ENCODE measurements at regions not wholly inside any gene's neighbourhood (a gene's known extent, or its start where the extent isn't known, plus 50 kb on each side); places are given as distances from the start of the nearest gene placed in this dataset.

DNA sequence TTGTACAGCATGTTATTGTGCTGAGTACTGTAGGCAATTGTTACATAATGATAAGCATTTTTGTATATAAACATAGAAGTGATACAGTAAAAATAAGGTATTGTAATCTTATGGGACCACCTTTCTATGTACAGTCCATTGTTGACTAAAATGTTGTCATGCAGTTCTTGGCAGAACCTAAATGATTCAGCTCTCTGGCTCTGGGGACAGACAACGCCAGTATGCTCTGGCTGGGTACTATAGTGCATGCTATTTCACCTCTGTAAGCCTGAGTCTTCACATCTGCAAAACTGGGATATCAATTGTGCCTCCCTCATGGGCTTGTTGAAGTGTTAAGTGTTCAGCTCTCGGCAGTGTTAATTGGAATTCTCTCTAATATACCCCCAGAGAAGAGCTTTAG lies 674.3 kb downstream of the INHBA start:
- Mint-ChIP-seq H3K9me3 (ENCODE audit: insufficient read depth) (no peaks in the 10 kb centered on the region), H3K27ac (no peak overlapping the region), H3K4me3 (no peak overlapping the region), H3K27me3 (ENCODE audit: low read depth) (no peaks in the 10 kb centered on the region), H3K4me1 (ENCODE audit: low read depth) (no peaks in the 10 kb centered on the region), H3K36me3 (ENCODE audit: low read depth) (no peaks in the 10 kb centered on the region)
- no peak for DNase-seq
- POLR2A ChIA-PET: no interaction called here
- CTCF ChIA-PET: no interaction called here
- ATAC-seq: no peak

DNA sequence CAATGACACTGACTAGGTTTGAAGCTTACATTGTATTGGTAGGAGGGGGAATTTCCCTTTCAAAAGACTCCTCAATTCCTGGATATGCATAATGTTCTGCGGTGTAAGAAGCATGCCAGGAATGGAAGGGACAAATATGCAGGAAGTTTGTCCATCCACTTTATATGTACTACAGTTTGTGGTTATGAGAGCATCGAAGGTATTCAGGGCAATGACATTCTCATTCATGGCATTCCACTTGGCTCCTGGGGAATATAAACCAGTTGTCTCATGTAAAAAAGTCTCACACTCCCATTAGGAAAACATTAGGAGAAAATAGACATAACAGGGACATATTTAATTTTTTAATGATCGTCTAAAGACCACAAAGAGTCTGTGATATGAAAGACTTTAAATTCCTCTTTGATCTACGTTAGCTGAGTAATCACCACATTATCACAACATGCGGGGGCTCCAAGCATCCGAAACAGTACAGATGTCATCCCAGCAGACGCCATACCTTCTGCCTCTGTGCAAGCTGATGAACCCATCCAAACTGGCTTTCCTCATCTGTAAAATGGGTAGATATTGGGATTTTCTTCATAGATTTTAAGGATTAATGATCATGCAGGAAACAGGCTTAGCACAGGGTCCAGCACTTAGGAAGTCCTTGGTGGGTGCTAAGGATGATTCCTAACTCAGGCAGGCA lies 675.3 kb downstream of the INHBA start:
- H3K36me3 Mint-ChIP-seq (ENCODE audit: low read depth): no peaks in the 10 kb centered on the region
- ATAC-seq (no peak), DNase-seq (no peak)
- H3K27ac Mint-ChIP-seq: no peak overlapping the region
- CTCF ChIA-PET: no interaction called here
- POLR2A ChIA-PET: no interaction called here
- no peaks in the 10 kb centered on the region for H3K9me3 Mint-ChIP-seq (ENCODE audit: insufficient read depth)
- H3K4me1 Mint-ChIP-seq (ENCODE audit: low read depth): no peaks in the 10 kb centered on the region
- H3K4me3 Mint-ChIP-seq: no peak overlapping the region
- no peaks in the 10 kb centered on the region for H3K27me3 Mint-ChIP-seq (ENCODE audit: low read depth)

DNA sequence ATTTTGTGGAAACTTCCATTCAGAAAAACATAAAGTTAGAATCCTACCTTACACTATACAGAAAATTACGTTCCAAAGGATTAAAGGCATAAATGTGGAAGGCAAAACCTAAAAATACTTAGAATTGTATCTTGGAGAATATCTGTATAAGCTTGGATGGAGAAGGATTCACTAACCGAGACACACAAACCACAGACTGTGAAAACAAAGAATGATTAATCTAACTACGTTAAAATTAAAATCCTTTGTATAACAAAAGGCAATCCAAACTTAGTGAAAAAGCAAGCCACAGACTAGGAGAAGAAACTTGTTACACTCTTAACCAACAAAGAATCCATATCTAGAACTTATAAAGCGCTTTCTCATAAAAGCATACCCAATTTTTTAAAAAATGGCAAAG lies 678.8 kb downstream of the INHBA start:
- no peak overlapping the region for H3K27ac Mint-ChIP-seq
- no peak for ATAC-seq
- H3K4me3 Mint-ChIP-seq: no peak overlapping the region
- ChIA-PET POLR2A (no interaction called here), CTCF (no interaction called here)
- DNase-seq: no peak
- H3K27me3 Mint-ChIP-seq (ENCODE audit: low read depth): no peaks in the 10 kb centered on the region
- H3K4me1 Mint-ChIP-seq (ENCODE audit: low read depth): no peaks in the 10 kb centered on the region
- no peaks in the 10 kb centered on the region for H3K9me3 Mint-ChIP-seq (ENCODE audit: insufficient read depth)
- no peaks in the 10 kb centered on the region for H3K36me3 Mint-ChIP-seq (ENCODE audit: low read depth)

DNA sequence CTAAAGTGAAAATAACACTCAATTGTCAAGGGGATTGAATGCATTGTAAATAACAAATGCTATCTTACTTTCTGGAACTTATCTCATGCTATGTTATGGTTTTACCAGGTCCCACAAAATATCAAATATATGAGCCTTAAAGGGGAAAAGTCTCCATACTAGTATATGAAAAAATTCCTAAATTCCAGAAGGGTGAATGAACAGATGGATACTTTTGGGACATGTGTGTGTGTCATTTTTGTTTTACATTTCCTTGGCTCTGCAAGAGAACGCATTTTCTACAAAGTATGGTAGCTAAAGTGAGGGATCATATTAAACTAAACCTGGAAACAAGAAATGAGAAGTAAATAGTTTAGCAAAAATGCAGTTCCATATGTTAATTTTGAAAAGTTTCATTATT lies 682.8 kb downstream of the INHBA start:
- no peaks in the 10 kb centered on the region for H3K27me3 Mint-ChIP-seq (ENCODE audit: low read depth)
- H3K4me1 Mint-ChIP-seq (ENCODE audit: low read depth): no peaks in the 10 kb centered on the region
- CTCF ChIA-PET: no interaction called here
- H3K27ac Mint-ChIP-seq: no peak overlapping the region
- no peak for ATAC-seq
- no peak overlapping the region for H3K4me3 Mint-ChIP-seq
- H3K9me3 Mint-ChIP-seq (ENCODE audit: insufficient read depth): no peaks in the 10 kb centered on the region
- POLR2A ChIA-PET: no interaction called here
- no peaks in the 10 kb centered on the region for H3K36me3 Mint-ChIP-seq (ENCODE audit: low read depth)
- DNase-seq: no peak

DNA sequence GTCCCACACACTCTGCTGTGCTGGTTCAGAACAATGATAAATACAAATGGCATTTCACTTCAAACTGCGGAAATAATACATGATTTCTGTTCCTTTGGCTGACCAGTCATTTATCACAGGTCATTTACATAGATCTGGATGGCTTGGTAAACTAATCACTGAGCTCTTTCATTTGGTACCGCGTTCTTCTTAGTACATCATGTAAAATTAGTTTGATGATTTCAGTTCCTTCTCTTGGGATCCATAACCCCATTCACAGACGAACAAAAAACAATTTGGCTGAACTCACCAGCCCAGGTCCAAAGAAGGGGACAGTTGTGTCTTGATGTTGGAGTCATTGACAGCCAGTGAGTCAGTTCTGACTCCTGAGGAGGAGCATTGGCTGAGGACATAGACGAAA lies 689.8 kb downstream of the INHBA start:
- H3K36me3 Mint-ChIP-seq (ENCODE audit: low read depth): no peaks in the 10 kb centered on the region
- no peaks in the 10 kb centered on the region for H3K9me3 Mint-ChIP-seq (ENCODE audit: insufficient read depth)
- H3K4me3 Mint-ChIP-seq: no peak overlapping the region
- H3K27me3 Mint-ChIP-seq (ENCODE audit: low read depth): no peaks in the 10 kb centered on the region
- no peak overlapping the region for H3K27ac Mint-ChIP-seq
- no peak for DNase-seq
- H3K4me1 Mint-ChIP-seq (ENCODE audit: low read depth): no peaks in the 10 kb centered on the region
- ATAC-seq: no peak
- CTCF ChIA-PET: interaction anchor here (2.1 kb wide), 1 partner anchor 10 kb away, joined by 6 read pairs; no protein-coding TSS in a partner anchor
- POLR2A ChIA-PET: no interaction called here

DNA sequence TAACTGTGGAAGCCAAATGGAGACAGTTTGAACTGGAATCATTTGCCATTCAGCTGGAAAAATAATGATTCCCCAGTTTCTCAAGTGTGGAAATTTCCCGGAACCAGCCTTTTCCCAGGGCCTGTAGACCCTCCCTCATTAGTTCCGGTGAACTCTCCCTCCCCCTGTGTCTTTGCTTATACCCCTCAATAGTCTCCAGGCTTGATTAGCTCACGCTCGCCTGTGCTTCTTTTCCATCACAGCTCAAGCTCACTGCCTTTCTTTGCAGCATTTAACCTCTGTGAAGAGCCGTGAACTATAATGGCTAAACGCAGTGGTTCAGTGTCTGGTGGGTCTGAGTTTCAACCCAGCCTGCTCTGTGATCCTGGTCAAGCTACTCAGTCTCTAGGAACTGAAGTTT lies 690.8 kb downstream of the INHBA start:
- no peak overlapping the region for H3K4me3 Mint-ChIP-seq
- no peaks in the 10 kb centered on the region for H3K9me3 Mint-ChIP-seq (ENCODE audit: insufficient read depth)
- no peaks in the 10 kb centered on the region for H3K36me3 Mint-ChIP-seq (ENCODE audit: low read depth)
- no peaks in the 10 kb centered on the region for H3K4me1 Mint-ChIP-seq (ENCODE audit: low read depth)
- no peak for ATAC-seq
- no peak for DNase-seq
- no peaks in the 10 kb centered on the region for H3K27me3 Mint-ChIP-seq (ENCODE audit: low read depth)
- POLR2A ChIA-PET: no interaction called here
- H3K27ac Mint-ChIP-seq: no peak overlapping the region
- CTCF ChIA-PET: interaction anchor here (2.1 kb wide), 1 partner anchor 9 kb away, joined by 6 read pairs; no protein-coding TSS in a partner anchor

DNA sequence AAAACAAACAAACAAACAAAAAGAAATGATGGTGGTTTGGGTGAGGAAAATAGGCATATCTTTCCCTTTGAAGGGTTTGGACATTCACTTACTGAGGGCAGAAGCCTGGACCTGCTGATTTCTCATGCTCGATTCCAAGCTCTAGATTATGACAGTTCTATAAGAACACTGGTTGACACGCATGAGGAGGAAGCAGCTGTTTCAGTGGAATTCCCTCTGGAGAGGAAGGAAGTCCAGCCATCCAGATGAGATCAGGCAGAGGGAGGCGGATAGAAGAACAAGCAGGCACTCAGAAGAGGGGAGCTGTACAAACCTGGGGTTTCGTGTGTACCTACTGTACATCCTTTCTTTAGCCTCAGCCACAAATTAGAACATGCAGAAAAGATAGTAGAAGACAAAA lies 691.9 kb downstream of the INHBA start:
- Mint-ChIP-seq H3K36me3 (ENCODE audit: low read depth) (no peaks in the 10 kb centered on the region), H3K27me3 (ENCODE audit: low read depth) (no peaks in the 10 kb centered on the region), H3K9me3 (ENCODE audit: insufficient read depth) (no peaks in the 10 kb centered on the region), H3K27ac (no peak overlapping the region), H3K4me1 (ENCODE audit: low read depth) (no peaks in the 10 kb centered on the region), H3K4me3 (no peak overlapping the region)
- DNase-seq (no peak), ATAC-seq (no peak)
- POLR2A ChIA-PET: no interaction called here
- CTCF ChIA-PET: interaction anchor here (2.1 kb wide), 1 partner anchor 8 kb away, joined by 6 read pairs; no protein-coding TSS in a partner anchor

DNA sequence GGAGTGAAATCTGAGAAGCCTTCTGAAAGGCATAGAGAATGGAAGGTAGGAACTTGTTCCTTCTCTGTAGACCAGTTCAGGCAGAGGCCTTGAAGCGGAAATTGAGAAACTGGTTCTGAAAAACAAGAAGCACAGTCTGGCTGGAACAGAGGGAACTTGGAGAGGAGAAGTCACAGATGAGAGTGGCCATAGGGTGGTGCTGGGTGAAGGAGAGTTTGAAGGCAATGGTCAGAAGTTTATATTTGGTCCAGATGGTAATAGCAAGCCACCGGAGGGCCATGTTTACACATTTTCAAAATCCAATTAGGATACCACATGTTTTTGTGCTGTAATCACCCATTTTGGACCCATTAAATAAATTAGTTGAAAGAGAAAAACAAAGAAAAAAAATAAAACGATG lies 692.5 kb downstream of the INHBA start:
- DNase-seq (no peak), ATAC-seq (no peak)
- Mint-ChIP-seq H3K4me1 (ENCODE audit: low read depth) (no peaks in the 10 kb centered on the region), H3K36me3 (ENCODE audit: low read depth) (no peaks in the 10 kb centered on the region), H3K27ac (no peak overlapping the region), H3K27me3 (ENCODE audit: low read depth) (no peaks in the 10 kb centered on the region), H3K4me3 (no peak overlapping the region), H3K9me3 (ENCODE audit: insufficient read depth) (no peaks in the 10 kb centered on the region)
- CTCF ChIA-PET: no interaction called here
- POLR2A ChIA-PET: no interaction called here

DNA sequence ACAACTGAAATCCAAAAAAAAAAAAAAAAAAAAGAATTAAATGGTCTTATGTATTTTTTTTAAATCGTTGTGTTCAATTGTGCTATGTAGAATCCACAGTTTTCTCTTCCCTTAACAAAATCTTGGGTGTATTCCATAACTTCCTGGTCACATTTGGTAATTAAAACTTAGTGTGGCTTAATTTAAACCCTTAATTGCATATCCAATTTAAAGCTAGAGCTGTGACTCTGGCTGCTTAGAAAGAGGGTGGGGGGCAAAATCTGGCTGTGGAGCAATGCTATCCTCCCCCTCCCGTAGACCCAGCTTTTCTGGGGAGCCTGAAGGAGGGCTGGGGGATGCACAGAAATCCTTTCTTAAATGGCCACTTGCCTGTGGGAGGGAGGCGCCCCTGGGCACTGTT lies 695.1 kb downstream of the INHBA start:
- H3K36me3 Mint-ChIP-seq (ENCODE audit: low read depth): no peaks in the 10 kb centered on the region
- no peak for DNase-seq
- no peak for ATAC-seq
- no peaks in the 10 kb centered on the region for H3K4me1 Mint-ChIP-seq (ENCODE audit: low read depth)
- H3K27ac Mint-ChIP-seq: no peak overlapping the region
- ChIA-PET POLR2A (no interaction called here), CTCF (no interaction called here)
- H3K9me3 Mint-ChIP-seq (ENCODE audit: insufficient read depth): no peaks in the 10 kb centered on the region
- H3K27me3 Mint-ChIP-seq (ENCODE audit: low read depth): no peaks in the 10 kb centered on the region
- H3K4me3 Mint-ChIP-seq: no peak overlapping the region

DNA sequence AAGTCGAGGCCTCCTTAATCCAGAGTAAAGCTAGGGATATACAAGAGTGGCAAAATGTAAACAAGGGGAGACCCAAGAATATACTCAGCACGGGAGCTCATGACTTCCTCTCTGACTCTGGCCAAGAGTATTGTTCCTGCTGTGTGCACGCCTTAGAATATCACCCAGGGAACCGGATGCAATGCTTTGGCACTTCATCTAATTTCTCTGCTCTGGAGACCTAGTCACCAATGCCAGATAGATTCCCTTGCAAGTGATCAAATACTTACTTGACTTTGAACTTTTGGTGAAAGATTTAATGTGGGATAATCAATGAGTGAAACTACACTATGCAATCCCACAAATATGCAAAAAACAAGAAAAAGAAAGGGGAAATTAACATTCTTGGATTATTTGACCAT lies 695.5 kb downstream of the INHBA start:
- no peaks in the 10 kb centered on the region for H3K4me1 Mint-ChIP-seq (ENCODE audit: low read depth)
- H3K36me3 Mint-ChIP-seq (ENCODE audit: low read depth): no peaks in the 10 kb centered on the region
- ChIA-PET CTCF (no interaction called here), POLR2A (no interaction called here)
- DNase-seq (no peak), ATAC-seq (no peak)
- H3K27me3 Mint-ChIP-seq (ENCODE audit: low read depth): no peaks in the 10 kb centered on the region
- no peaks in the 10 kb centered on the region for H3K9me3 Mint-ChIP-seq (ENCODE audit: insufficient read depth)
- H3K4me3 Mint-ChIP-seq: no peak overlapping the region
- H3K27ac Mint-ChIP-seq: no peak overlapping the region

DNA sequence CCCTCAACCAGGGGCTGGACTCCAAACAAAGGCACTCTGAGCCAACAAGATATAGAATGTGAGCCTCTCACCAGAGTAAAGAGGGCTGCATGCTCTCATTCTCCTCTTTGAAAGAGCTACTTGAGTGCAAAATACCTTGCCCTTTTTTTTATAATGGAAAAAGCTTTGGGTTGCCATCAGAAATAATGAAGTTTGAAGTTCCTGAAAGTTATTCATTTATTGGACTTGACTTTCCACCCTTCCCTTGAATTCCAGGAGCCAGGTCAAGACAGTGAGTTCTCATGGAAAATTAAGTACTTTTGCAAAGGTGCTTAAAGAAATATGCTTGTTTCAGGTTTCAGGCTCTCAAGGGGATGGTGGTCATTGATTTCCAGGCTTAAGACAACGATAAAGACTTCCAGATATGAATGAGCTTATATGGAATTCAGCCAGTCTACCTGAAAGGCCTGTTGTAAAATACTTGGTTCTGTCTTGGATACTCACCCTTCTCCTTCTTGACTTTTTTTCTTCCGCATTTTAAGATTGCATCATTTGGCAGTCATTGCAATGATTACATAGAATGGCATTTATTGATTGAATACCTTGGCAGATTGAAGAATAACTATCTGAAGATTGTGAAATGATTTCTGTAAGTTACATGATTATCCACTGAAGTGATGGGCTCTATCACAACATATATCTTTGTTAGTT lies 696.4 kb downstream of the INHBA start:
- H3K4me1 Mint-ChIP-seq (ENCODE audit: low read depth): no peaks in the 10 kb centered on the region
- ATAC-seq (no peak), DNase-seq (no peak)
- H3K27me3 Mint-ChIP-seq (ENCODE audit: low read depth): no peaks in the 10 kb centered on the region
- POLR2A ChIA-PET: no interaction called here
- H3K27ac Mint-ChIP-seq: no peak overlapping the region
- H3K9me3 Mint-ChIP-seq (ENCODE audit: insufficient read depth): no peaks in the 10 kb centered on the region
- CTCF ChIA-PET: no interaction called here
- H3K36me3 Mint-ChIP-seq (ENCODE audit: low read depth): no peaks in the 10 kb centered on the region
- no peak overlapping the region for H3K4me3 Mint-ChIP-seq

DNA sequence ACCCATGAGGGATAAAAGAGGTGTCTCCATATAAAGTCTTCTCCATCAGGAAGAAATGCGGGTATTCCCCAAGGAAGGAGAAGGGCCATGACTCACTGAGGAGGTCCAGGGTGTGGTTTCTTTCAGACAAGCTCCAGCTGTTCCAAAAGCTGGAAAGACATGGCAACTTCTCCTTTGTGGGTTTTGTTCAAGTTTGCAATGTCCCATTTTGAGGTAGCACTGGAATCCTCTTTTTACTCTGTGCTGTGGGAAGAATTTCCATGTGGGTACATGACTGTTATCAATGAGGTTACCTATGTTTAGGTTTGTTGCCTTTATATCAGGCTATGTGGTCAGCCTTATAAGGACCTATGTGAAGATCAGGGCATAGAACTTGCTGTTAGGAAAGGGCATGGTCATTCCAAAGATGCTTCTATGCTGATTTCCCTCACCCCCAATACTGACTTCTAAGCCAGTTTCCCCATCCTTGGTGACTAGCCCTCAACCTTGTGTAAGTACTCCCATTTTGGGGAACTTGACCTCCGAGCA lies 697.5 kb downstream of the INHBA start:
- ChIA-PET POLR2A (no interaction called here), CTCF (no interaction called here)

More for the DNA sequence above, 697.5 kb downstream of the INHBA start:
- H3K27me3 Mint-ChIP-seq (ENCODE audit: low read depth): no peaks in the 10 kb centered on the region
- no peaks in the 10 kb centered on the region for H3K4me1 Mint-ChIP-seq (ENCODE audit: low read depth)
- H3K9me3 Mint-ChIP-seq (ENCODE audit: insufficient read depth): no peaks in the 10 kb centered on the region
- DNase-seq: no peak
- no peak overlapping the region for H3K27ac Mint-ChIP-seq
- no peak for ATAC-seq
- no peak overlapping the region for H3K4me3 Mint-ChIP-seq
- no peaks in the 10 kb centered on the region for H3K36me3 Mint-ChIP-seq (ENCODE audit: low read depth)
